Esophagus muscularis mucosa (tissue), 4 donors: ENCODE measurements at regions not wholly inside any gene's neighbourhood (a gene's known extent, or its start where the extent isn't known, plus 50 kb on each side); places are given as distances from the start of the nearest gene placed in this dataset.
"Not testable (repeated sequence)": the region's sequence is repeated elsewhere in the genome, so short reads cannot be mapped to it uniquely, and the experiment has no call there.

Experiments used
- DNase-seq: peaks from one replicate; pipeline ENCODE4 v3.0.0-alpha.2; 2017; ENCODE audit errors: extremely low spot score
- H3K27ac ChIP-seq, 4 donors: fragments of 200-600 bp; sonication (generic); replicated peaks in 1 of 4; 1 replicate in 3 of 4; 2 replicates in 1 of 4; pipeline ENCODE4 v1.5.1; 2016 to 2019; ENCODE audit warnings: mild to moderate bottlenecking in 1 of 4
- H3K27me3 ChIP-seq, 4 donors: fragments of 200-600 bp; sonication (generic); one replicate each; pipeline versions ENCODE4 v1.5.1 to v1.6.0; 2016 to 2019
- H3K36me3 ChIP-seq, 4 donors: fragments of 200-600 bp; sonication (generic); one replicate each; pipeline ENCODE4 v1.5.1; 2016 to 2019
- H3K4me1 ChIP-seq, 4 donors: fragments of 200-600 bp; sonication (generic); one replicate each; pipeline ENCODE4 v1.5.1; 2016 to 2019
- H3K4me3 ChIP-seq, 4 donors: fragments of 200-600 bp; sonication (generic); 1 replicate in 2 of 4; 2 replicates in 2 of 4; pipeline ENCODE4 v1.5.1; 2016 to 2019; ENCODE audit warnings: mild to moderate bottlenecking in 4 of 4, moderate library complexity in 1 of 4
- H3K9me3 ChIP-seq, 4 donors: fragments of 200-600 bp; sonication (generic); 1 replicate in 3 of 4; 2 replicates in 1 of 4; pipeline ENCODE4 v1.5.1; 2016 to 2019
- EP300 ChIP-seq: sonication (generic); formaldehyde crosslinking; IDR thresholded peaks from one replicate; pipeline ENCODE4 v1.6.1; 2017; ENCODE audit warnings: antibody characterized with exemption
- POLR2A ChIP-seq: fragments of 450-650 bp; IDR thresholded peaks from one replicate; pipeline ENCODE4 v1.6.1; 2017; ENCODE audit warnings: antibody characterized with exemption, moderate library complexity, mild to moderate bottlenecking, low read depth
- POLR2AphosphoS5 ChIP-seq, 2 donors: sonication (generic); formaldehyde crosslinking; IDR thresholded peaks; one replicate each; pipeline ENCODE4 v1.6.1; 2017; ENCODE audit warnings: antibody characterized with exemption in 2 of 2
- WGBS: methylation state at CpG from one replicate; pipeline ENCODE4 v1.1.5; 2018; 5-methylcytosine and 5-hydroxymethylcytosine counted together
- intact Hi-C: fragments of 100-400 bp; cut with DNase I; formaldehyde crosslinking; loops from one replicate; pipeline ENCODE4 v1.15.1; 2023
- TF ChIP-seq, protein P1 (sequence below), 3 experiments: fragments of 200-600 bp in 2 of 3; fragments of 450-650 bp in 1 of 3; sonication (generic) in 2 of 3; IDR thresholded peaks; one replicate each; pipeline ENCODE4 v1.5.1; 2017 to 2019; ENCODE audit warnings: antibody characterized with exemption in 3 of 3, mild to moderate bottlenecking in 2 of 3, moderate library complexity in 1 of 3

DNA sequence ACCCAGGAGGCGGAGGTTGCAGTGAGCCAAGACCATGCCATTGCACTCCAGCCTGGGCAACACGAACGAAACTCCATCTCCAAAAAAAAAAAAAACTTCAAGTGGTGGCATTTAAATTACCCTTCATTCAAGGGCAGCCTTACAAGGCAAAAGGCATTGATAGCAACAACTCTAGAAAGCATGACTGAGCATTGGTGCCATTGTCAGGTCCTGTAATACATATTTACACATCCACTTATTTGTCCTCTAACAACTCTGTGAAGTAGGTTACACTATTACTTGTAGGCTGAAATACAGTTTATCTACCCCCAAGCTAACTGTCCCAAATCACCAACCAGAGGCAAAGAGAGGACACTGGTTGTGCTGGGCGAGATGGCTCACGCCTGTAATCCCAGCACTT, 52.7 kb upstream of the LARP1 start:
- DNase-seq, result no peak
- 96% methylated on average over 5 of the region's 5 CpGs for WGBS
- H3K4me3 ChIP-seq, result no peak overlapping the region
- H3K4me1 ChIP-seq, result no peaks in the 10 kb centered on the region
- TF ChIP-seq, protein P1, sequence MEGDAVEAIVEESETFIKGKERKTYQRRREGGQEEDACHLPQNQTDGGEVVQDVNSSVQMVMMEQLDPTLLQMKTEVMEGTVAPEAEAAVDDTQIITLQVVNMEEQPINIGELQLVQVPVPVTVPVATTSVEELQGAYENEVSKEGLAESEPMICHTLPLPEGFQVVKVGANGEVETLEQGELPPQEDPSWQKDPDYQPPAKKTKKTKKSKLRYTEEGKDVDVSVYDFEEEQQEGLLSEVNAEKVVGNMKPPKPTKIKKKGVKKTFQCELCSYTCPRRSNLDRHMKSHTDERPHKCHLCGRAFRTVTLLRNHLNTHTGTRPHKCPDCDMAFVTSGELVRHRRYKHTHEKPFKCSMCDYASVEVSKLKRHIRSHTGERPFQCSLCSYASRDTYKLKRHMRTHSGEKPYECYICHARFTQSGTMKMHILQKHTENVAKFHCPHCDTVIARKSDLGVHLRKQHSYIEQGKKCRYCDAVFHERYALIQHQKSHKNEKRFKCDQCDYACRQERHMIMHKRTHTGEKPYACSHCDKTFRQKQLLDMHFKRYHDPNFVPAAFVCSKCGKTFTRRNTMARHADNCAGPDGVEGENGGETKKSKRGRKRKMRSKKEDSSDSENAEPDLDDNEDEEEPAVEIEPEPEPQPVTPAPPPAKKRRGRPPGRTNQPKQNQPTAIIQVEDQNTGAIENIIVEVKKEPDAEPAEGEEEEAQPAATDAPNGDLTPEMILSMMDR (IDR thresholded peaks at IDR 0.05), result no peak
- TF ChIP-seq POLR2A, result no peak
- TF ChIP-seq POLR2AphosphoS5 (IDR thresholded peaks at IDR 0.05), result no peak
- no peak for TF ChIP-seq EP300
- intact Hi-C loops, result no loop called here
- no peaks in the 10 kb centered on the region for H3K9me3 ChIP-seq
- no peaks in the 10 kb centered on the region for H3K36me3 ChIP-seq
- no peak overlapping the region for H3K27ac ChIP-seq
- H3K27me3 ChIP-seq, result no peaks in the 10 kb centered on the region

GRCh38 chr5:154701725-154702124, 53.5 kb upstream of the LARP1 start:
- H3K27ac ChIP-seq, H3K27me3 ChIP-seq, intact Hi-C loops, H3K36me3 ChIP-seq, DNase-seq, H3K4me1 ChIP-seq, H3K4me3 ChIP-seq, H3K9me3 ChIP-seq: not testable (repeated sequence)
- 92% methylated on average over 4 of the region's 4 CpGs for WGBS

GRCh38 chr5:154701181-154701580, 54.0 kb upstream of the LARP1 start:
- no peaks in the 10 kb centered on the region for H3K9me3 ChIP-seq
- H3K4me1 ChIP-seq, result no peaks in the 10 kb centered on the region
- WGBS, result 46% methylated on average over 3 of the region's 3 CpGs
- no peaks in the 10 kb centered on the region for H3K27me3 ChIP-seq
- no peaks in the 10 kb centered on the region for H3K36me3 ChIP-seq
- H3K4me3 ChIP-seq, result no peak overlapping the region
- DNase-seq, result no peak
- intact Hi-C loops, result no loop called here
- H3K27ac ChIP-seq, result no peak overlapping the region
- TF ChIP-seq, protein P1 (IDR thresholded peaks at IDR 0.05), result no peak
- TF ChIP-seq POLR2AphosphoS5 (IDR thresholded peaks at IDR 0.05), result no peak
- no peak for TF ChIP-seq POLR2A
- TF ChIP-seq EP300, result no peak

GRCh38 chr5:154700289-154700928, 54.8 kb upstream of the LARP1 start:
- H3K27me3 ChIP-seq, H3K36me3 ChIP-seq, intact Hi-C loops, H3K9me3 ChIP-seq, H3K27ac ChIP-seq, H3K4me3 ChIP-seq, DNase-seq, H3K4me1 ChIP-seq: not testable (repeated sequence)
- WGBS, result 91% methylated on average over 10 of the region's 10 CpGs

DNA sequence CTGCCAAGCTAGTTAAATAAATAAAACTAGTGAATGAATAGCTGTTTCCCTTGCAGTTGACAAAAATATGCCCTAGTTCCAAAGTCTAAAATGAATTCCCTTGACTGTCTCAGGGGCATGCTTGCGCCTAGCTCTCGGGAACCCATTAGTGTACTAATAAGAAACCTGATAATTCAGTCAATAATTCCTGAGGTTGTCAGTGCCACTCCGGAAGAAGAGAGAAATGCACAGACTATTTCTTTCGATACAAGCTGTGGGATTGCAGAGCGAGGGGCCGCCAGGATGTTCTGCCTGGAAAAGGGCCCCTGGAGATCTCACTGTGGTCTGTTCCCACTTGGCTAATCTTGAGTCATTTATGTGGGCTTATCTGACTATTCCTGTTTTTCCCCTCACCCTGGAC, 56.4 kb upstream of the LARP1 start:
- intact Hi-C loops, result no loop called here
- Histone ChIP-seq H3K4me3 (no peak overlapping the region), H3K36me3 (no peaks in the 10 kb centered on the region), H3K9me3 (no peaks in the 10 kb centered on the region), H3K27me3 (no peaks in the 10 kb centered on the region), H3K4me1 (no peaks in the 10 kb centered on the region), H3K27ac (no peak overlapping the region)
- WGBS, result 83% methylated on average over 6 of the region's 6 CpGs
- TF ChIP-seq, protein P1 (IDR thresholded peaks at IDR 0.05), result no peak
- TF ChIP-seq POLR2A (no peak), EP300 (no peak), POLR2AphosphoS5 (IDR thresholded peaks at IDR 0.05) (no peak)
- no peak for DNase-seq

DNA sequence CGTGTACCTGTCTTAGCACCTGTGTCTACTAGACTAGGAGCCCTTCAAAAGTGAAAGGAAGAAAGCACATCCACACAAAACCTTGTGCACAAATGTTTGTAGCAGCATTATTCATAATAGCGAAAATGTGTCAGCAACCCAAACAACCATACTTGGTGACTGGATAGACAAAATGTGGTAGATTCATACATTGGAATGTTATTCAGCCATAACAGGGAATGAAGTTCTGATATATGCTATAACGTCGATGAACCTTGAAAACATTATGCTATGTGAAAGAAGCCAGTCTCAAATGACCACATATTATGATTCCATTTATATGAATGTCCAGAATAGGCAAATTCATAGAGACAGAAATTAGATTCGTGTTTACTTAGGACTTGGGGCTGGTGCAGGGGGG, 57.8 kb upstream of the LARP1 start:
- 72% methylated on average over 5 of the region's 5 CpGs for WGBS
- DNase-seq, result no peak
- no peak for TF ChIP-seq POLR2AphosphoS5 (IDR thresholded peaks at IDR 0.05)
- no peak for TF ChIP-seq POLR2A
- TF ChIP-seq, protein P1 (IDR thresholded peaks at IDR 0.05), result no peak
- no peak for TF ChIP-seq EP300
- no peaks in the 10 kb centered on the region for H3K9me3 ChIP-seq
- H3K27ac ChIP-seq, result no peak overlapping the region
- intact Hi-C loops, result no loop called here
- no peaks in the 10 kb centered on the region for H3K36me3 ChIP-seq
- no peak overlapping the region for H3K4me3 ChIP-seq
- no peaks in the 10 kb centered on the region for H3K27me3 ChIP-seq
- peaks cover 0 to 4% (median 2%) of the 10 kb centered on the region in 4 donors for H3K4me1 ChIP-seq
